HG03025 (cell line): ENCODE measurements at regions not wholly inside any gene's neighbourhood (a gene's known extent, or its start where the extent isn't known, plus 50 kb on each side); places are given as distances from the start of the nearest gene placed in this dataset.

ENCODE experiments used
- ATAC-seq: cut with Tn5 transposase; IDR thresholded peaks from one replicate; pipeline ENCODE4 v1.9.1; 2021; ENCODE audit warnings: mild to moderate bottlenecking, moderate library complexity; ENCODE audit not compliant: unreplicated experiment, low FRiP score

DNA sequence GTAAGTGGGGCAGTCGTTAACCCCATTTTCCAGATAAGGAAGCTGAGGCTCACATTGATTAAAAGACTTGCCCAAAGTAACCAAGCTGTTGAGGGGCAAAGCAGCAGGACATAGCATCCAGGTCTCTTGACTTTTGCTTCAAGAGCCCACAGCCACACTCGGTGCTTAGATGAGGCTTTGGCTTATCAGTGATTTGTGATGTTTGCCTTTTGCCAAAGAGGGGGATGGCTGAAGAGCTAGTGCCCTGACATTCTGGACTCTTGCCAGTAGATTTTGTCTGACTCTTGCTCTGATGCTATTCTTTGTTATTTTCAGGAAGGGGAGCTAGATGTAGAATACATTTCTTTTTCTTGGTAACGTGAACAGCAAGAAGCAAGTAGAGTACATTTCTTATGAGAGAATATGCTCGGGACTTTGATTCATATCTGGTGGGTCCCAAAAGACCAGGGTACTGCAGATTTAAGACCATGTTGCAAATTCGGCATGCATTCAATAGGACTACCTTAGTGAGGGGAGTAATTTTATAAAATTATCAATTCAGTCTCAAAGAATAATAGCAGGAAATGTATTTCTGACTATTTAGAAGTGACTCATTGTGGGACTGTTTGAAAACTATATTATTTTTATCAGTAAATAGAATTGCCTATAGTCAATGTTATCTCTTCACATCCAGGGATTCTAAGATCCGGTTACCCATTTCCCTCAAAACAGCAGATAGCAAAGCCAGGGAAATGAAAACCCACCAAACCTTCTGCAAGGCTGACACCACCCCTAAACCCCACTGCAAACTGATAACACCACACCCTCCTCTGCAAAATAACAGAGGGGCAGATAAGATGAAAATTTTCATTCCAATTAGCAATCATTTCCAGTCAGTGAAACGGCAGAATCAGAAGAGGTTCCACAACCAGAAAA, 180.0 kb upstream of the BMPER start:
- no peak for ATAC-seq

DNA sequence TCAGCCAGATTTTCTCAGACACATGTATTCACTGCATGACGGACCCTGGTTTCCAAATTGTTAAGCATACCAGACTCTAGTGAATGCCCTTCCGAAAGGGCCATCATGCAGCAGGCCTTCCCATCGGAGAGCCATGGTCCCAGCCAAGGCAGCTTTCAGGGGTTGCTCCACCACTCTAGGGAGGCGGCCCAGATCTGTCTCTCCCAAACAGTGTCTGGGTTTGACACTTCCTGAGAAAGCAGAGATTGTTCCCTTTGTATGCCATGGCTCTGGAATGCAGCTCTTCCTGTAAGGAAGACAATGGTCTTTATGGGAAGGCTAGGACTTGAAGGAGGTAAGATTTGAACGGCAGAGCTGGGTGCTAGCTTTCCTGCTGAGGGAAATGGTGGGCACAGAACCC, 178.8 kb upstream of the BMPER start:
- ATAC-seq: no peak

DNA sequence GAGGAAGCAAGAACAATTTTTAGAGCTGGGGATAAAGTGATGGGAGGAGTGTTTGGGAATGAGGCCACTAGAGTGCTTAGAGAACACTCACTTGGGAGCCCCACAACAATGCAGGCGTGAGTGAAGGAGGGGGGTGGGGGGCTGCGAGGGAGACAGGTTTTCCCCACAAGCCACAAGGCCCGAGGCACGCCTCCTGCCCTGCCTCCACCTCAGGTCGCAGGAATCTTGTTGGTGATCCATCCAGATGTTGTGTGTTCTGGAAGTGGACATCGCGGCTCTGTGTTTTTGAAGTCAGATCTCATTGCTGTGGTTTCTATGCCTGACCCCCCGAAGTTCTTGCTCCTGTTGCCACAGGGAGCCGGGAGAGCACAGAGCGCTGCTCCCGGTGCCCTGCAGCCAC, 178.0 kb upstream of the BMPER start:
- no peak for ATAC-seq

DNA sequence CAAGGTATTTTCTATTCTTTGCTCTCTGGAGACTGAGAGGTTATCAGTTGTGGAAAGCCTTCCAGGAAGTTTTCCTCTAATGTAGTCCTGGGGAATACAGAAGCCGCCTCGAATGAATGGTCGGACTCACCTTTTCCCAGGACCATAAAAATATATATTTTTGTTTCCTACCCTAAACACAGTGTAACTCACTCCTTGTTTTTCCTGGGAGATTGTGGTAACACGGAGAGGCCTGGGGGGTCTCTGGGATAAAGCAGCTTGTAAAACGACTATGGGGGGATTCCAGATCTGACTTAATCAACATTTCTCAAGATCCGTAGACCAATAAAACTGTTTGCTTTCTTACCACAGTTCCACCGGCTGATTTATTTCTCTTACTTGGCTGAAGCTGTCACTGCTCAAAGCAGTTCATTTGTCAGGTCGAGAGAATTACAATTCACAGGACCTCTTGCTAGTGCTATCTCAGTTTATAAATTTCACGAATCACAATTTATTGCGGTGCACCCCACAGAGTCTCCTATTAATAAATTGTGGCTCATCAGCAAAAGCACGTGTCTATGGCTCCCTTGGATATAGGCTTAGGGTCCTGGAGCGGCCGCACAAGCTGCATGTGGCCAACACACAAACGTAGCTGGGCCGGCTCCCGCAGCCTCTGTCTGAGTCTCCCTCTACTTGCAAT, 176.3 kb upstream of the BMPER start:
- no peak for ATAC-seq

DNA sequence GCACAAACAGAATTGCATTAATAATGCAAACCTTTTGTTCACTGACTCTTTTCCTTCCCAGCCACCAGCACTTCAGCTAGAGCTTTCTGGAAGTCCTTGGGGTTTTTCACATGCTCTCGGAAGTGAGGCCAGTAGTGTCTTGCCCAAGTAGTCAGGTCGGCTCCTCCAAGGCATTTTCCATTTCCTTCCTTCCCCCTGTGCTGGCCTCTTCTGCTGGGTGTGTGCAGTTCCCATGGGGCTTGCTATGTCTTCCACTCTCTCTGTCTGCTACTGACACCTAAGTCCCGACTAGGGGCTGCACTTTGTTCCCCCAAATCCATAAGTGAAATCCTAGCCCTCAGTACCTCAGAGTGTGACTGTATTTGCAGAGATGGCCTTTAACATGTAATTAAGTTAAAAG, 175.6 kb upstream of the BMPER start:
- no peak for ATAC-seq

DNA sequence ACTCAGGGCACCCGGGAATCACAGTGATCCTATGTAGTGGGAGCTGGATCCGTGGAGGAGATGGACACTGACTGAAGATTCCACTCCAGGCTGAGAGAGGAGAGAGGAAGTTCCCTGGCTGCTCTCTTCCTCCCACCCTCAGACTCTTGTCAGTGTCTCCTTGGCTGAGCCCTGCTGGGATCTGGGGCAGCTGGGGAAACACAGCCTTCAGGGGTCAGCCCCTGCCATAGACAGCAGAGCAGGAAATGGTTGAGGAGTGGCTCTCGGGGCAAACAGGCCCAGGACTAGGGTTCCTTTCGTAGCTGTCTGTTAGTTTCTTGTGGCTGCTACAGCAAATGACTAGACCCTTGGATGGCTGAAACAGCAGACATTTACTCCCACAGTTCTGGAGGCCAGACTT, 174.4 kb upstream of the BMPER start:
- no peak for ATAC-seq

DNA sequence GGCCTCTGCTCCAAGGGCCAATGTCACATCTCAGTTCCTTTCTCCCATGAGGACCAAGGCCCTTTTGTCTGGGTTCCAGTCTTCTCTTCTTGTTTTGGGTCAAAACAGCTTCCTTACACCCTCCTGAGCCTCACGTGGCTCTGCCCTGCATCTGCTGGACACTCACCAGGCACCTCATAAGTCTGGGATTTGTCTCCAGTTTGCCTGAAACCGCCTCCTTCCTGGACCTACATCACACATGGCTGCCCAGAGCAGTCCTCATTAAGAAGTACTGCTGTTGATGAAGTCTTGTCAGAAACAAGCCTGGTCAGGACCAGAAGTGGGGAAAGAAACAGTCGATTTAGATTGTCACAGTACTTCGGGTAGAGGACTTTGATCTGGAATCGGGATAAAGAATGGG, 173.4 kb upstream of the BMPER start:
- ATAC-seq: no peak

DNA sequence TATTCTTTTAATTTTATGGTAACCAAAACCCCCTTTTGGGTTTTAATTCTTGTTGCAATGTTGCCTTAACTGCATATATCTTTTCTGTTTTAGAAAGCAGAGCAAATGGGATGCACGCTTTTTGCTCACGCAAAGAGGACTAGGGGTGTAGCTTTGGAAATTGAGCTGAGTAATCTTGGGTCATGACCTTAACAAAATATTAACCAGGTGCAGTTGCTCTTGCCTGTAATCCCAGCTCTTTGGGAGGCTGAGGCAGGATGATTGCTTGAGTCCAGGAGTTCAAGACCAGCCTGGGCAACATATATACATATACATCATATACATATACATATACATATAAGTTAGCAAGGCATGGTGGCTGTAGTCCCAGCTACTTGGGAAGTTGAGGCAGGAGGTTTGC, 172.9 kb upstream of the BMPER start:
- ATAC-seq: no peak

DNA sequence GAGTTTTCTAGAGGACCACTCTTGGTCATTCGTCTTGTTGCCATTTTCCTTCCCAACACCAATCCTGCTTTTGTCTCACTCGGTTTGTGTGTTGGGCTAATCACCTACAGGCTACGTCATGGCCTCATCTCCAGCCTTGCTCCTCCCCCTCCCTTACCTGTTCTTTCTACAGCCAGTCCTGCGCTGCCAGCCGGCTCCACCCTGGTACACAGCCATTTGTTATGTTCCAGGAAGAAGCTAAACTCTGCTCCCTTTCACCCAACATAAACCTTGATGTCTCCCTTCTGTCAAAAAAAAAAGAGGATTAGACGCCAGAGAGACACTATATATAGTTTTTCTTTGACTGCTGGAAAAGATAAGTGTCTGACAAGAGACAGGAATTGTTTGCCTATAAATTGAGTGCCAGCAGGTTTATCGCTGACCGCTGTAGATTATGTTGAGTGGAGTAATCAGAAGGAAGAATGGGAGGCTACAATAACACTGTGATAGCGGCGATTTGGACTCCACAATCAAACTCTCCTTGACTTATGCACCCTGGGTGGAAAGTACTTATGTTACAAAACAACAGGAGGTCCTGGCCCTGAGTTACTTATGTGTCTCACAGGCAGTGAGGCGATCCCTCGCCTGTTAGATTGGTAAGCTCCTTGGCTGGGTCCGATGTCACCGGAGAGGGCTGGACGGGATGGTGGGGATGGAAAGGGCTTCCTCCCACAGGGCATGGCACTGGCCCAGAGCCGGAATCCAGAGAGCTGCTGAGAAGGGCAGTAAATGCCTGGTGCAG, 171.3 kb upstream of the BMPER start:
- ATAC-seq: no peak

DNA sequence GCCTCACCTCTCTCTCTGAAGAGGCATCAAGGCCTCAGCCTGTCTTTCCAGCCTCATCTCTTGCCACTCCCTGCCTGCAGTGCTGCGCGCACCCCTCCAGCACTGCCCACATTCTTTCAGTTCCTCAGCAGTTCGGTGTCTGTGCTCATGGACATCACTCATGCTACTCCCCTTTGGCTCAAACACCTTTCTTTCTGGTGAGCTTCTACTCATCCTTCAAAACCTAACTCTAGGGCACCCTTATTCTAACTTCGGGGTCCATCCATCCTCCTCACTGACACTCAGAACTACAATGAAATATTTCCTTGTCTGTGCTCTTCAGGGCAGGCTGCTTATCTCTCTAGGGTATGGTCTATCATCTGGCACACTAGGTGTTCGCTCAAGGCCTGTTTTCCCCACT, 169.9 kb upstream of the BMPER start:
- no peak for ATAC-seq

DNA sequence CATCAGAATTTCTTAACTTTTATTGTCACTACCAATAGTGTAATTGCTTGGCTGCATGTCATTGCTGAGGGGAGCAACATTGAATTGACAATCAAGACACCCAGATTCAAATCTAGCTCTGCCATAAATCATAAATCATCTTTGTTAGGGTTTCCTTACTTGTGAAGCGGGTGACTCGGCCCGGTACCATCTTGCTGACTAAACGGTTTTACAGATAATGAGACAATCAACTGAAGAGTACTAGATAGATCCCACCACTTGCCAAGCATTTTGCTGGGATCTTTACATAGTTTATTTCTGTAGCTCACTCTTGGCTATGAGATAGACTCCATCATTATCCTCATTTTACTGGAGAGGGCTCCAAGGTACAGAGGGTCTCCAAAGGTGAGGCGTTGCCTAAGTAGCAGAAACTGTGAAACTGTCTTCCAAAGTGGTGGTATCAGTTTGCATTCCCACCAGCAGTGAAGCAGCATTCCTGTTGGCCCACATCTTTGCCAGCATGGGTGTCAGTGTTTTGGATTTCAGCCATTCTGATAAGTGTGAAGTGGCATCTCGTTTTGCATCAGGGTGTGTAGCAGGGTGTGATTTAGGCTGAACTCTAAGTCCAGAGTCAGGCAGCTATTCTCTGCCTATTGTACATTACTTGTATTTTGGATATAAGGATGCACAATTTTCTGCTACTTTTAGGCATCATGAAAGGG, 168.7 kb upstream of the BMPER start:
- no peak for ATAC-seq

DNA sequence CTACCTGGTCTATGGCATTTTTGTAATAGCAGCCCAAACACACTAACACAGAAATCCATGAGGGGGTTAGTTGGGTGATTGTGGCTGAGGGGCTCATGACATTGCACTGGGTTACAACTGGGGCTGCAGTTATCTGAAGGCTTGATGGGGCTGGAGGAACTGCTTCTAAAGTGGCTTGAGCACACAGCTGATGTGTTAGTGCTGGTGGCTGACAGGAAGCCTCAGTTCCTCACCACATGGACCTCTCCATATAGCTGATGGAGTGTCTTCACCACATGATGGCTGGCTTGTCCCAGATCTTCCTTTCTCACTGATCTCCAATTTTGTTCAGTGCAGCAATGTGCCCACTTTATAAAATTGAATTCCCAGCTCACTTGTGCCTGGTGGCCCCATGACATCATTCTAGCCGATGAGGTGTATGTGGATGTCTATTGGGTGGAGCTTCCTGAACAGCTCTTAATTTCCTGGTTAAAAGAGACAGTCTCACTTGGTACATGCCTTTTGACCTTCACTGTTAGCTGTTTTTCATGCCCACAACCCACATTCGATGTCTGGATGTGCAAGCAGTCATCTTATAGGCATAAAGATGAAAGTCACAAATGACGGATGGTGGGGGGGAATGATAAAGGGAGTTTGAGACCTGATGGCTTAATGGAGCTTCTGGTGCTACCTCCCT, 166.9 kb upstream of the BMPER start:
- ATAC-seq: no peak

DNA sequence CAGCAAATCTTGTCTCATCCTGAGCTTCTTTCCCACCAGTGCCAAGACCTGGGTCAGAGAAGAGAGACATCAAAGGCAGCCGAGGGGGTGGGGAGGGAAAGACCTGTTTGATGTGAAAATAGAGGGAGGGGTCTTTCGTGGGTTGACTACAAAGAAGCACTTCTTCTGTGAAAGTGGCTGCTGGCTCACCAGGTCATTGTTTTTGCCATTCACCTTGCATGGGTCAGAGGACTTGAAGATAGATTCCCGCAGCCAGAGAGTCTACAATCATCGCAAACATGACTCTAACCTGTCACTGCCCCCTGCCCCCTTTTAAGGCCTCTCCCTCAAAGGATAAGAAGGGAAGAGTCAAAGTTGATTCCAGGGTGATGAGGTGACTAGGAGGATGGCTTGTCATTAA, 166.1 kb upstream of the BMPER start:
- ATAC-seq: no peak

DNA sequence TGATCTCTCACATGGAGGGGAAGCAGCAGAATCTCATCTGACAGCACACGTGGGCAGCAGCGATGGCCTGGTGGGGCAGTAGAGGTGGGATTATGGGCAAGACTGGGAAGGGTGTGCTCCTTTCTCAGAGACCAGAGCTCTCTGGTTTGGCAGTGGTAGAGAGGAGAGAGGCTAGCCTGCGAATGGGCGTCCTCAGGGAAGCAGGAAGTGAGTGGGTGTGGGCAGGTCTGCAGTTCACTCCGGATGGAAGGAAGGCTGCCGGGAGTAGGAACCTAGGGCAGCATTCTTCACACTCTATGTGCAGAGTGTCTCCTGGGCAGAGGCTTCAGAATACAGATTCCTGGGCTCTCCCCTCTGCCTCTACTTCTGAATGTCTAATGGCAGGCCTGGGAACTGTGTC, 162.8 kb upstream of the BMPER start:
- ATAC-seq: no peak

DNA sequence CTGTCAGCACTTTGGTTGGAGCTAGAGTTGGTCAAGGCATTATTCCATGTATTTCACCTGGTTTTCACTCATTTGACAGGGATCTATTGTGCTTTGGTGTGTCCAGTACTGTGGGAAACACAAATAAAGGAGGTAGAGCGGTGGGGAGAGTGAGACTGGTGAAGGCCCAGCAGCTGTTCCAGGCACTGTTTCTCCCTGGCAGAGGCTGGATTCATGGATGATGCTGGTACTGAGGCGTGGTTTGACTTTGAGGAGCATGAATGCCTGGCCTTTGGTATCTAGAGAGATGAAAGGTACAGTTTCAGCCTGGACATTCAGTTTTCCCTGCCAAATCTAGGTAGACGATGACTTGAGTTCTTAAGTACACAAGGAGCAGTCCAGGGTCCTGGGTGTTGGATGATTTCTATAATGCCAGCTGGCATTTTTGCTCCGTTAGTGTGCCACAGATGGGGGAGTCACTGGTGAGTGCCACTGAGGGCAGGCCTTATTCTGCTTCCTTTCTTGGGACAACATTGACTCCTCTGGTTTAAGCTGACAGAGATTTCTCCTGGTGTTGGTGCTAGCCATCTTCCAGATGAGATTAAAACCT, 162.2 kb upstream of the BMPER start:
- no peak for ATAC-seq

DNA sequence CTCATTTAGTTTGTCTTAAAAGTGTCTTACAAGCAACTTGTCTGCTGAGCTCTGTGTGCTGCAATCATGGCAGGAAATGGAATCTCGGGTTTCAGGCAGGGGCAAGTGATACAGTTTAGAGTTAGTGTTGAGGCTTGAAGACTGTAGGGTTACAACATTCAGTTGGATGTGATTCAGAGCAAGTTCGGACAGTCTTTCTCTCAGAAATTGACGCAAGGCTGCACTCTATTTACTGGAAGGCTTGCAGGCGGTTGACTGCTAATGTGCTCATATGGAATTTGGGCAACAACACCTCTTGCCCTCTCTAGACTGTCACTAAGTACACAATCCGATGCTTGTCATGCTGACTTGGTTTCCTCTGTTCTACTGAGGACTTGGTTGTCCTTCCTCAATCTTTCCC, 161.7 kb upstream of the BMPER start:
- no peak for ATAC-seq

DNA sequence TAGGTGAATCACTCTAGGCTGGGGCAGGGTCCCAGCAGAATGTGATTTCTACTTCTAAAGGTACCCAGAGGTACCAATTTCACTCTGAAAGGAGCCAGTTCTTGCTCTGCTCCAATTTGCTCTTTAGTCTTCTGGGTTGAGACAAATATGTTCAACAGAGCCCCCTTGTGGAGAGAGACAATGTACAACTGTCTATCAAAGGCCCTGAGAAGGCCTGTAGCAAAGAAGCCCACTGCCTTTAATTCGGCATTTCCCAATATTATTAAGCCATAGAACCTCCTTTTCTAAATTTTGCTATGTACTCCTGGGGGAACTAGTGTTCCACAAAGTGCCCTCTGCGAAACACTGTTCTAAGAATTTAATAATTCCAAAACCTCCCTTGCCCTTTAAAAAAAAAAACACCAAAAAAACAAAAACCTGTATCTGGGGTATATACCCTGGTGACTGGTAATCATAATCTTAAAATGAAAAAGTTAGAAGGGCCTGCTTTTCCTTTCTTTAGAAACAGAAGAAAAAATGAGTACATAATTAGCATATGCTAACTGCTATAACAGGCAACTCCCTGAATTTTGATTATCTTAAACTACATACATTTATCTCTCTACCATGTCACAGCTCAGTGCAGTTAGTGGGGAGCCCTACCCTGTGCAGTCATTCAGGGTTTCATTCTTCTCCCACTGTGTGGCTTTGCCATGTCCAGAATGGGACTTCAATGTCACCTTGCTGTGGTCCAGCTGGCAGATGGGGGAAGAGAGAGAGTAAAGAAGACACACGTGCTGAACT, 160.9 kb upstream of the BMPER start:
- no peak for ATAC-seq

DNA sequence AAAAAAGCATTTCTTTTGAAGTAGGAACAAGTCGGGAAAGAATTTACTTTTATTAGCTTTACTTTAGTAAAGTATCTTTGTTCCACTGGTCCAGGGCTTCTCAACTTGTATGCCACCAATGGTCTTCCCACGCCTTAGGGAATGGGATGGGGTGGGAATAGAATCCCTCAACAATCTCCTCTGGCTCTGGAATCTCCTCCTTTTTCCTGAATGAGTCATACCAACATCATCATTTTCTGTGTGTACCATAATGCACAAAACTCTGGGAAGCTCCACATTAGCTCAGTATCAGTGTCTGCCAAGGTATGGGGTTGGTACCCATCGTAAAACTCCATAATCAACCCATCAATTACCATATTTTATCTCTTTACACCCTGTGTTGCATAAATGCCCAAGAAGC, 159.4 kb upstream of the BMPER start:
- ATAC-seq: no peak

DNA sequence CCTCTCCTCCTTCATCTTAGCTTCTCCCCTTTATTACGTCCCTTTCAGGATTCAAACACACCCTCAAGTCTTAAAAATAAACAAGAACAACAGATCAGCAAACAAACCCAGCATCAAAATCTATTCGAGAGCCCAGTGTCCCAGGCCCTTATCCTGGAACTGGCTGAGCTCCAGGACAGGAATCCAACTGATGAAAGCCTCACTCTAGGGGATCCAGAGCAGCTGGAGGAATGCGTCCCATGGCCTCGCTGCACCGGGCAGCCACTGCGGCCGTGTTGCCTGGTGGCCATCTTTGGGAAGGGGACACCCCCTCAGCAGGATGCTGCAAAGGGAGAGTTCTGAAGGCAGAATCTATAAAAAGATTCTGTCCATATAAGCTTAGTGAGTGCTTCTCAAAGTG, 156.5 kb upstream of the BMPER start:
- no peak for ATAC-seq
